ENCODE measurements at regions not wholly inside any gene's neighbourhood (a gene's known extent, or its start where the extent isn't known, plus 50 kb on each side); places are given as distances from the start of the nearest gene placed in this dataset.

DNA sequence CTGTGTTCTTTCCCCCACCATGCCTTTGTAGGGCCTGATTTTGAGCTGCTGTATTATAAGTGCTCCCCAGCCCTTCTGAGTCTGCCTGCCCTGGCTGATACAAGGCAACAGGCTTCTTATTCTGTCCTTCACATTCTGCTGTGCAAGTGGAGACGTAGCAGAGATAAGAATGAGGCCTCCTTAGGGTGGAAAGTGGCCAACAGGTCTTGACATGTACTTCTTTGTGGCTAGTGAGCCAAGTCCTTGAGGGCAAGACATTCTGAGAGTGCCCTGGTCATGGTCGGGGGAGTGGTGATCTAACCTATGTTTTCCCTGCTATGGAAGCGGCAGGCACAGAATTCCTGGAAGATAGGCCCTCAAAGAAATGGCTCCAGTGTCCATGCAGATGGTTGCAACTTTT, 235.7 kb upstream of the CADM1 start:
- no peak for TF ChIP-seq EP300 (conservative IDR thresholded peaks at IDR 0.05; ENCODE audit: poor library complexity, severe bottlenecking)
- no peak for TF ChIP-seq TAF1 (IDR thresholded peaks at IDR 0.05; ENCODE audit: low read depth)
- TF ChIP-seq, protein P1, sequence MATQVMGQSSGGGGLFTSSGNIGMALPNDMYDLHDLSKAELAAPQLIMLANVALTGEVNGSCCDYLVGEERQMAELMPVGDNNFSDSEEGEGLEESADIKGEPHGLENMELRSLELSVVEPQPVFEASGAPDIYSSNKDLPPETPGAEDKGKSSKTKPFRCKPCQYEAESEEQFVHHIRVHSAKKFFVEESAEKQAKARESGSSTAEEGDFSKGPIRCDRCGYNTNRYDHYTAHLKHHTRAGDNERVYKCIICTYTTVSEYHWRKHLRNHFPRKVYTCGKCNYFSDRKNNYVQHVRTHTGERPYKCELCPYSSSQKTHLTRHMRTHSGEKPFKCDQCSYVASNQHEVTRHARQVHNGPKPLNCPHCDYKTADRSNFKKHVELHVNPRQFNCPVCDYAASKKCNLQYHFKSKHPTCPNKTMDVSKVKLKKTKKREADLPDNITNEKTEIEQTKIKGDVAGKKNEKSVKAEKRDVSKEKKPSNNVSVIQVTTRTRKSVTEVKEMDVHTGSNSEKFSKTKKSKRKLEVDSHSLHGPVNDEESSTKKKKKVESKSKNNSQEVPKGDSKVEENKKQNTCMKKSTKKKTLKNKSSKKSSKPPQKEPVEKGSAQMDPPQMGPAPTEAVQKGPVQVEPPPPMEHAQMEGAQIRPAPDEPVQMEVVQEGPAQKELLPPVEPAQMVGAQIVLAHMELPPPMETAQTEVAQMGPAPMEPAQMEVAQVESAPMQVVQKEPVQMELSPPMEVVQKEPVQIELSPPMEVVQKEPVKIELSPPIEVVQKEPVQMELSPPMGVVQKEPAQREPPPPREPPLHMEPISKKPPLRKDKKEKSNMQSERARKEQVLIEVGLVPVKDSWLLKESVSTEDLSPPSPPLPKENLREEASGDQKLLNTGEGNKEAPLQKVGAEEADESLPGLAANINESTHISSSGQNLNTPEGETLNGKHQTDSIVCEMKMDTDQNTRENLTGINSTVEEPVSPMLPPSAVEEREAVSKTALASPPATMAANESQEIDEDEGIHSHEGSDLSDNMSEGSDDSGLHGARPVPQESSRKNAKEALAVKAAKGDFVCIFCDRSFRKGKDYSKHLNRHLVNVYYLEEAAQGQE (IDR thresholded peaks at IDR 0.05; ENCODE audit: borderline replicate concordance): no peak
- no peak for TF ChIP-seq POLR2AphosphoS5 (IDR thresholded peaks at IDR 0.05)
- no peak for TF ChIP-seq SMC3 (conservative IDR thresholded peaks at IDR 0.05; ENCODE audit: poor library complexity)
- TF ChIP-seq EZH2 (IDR thresholded peaks at IDR 0.05; ENCODE audit: borderline replicate concordance, insufficient read depth, low read length, poor library complexity, severe bottlenecking): no peak
- no peak for TF ChIP-seq RAD21 (conservative IDR thresholded peaks at IDR 0.05)
- no peak for TF ChIP-seq MXI1 (conservative IDR thresholded peaks at IDR 0.05; ENCODE audit: poor library complexity, severe bottlenecking)
- TF ChIP-seq, protein P2, sequence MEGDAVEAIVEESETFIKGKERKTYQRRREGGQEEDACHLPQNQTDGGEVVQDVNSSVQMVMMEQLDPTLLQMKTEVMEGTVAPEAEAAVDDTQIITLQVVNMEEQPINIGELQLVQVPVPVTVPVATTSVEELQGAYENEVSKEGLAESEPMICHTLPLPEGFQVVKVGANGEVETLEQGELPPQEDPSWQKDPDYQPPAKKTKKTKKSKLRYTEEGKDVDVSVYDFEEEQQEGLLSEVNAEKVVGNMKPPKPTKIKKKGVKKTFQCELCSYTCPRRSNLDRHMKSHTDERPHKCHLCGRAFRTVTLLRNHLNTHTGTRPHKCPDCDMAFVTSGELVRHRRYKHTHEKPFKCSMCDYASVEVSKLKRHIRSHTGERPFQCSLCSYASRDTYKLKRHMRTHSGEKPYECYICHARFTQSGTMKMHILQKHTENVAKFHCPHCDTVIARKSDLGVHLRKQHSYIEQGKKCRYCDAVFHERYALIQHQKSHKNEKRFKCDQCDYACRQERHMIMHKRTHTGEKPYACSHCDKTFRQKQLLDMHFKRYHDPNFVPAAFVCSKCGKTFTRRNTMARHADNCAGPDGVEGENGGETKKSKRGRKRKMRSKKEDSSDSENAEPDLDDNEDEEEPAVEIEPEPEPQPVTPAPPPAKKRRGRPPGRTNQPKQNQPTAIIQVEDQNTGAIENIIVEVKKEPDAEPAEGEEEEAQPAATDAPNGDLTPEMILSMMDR (IDR thresholded peaks at IDR 0.05; ENCODE audit: poor library complexity, severe bottlenecking): no peak

DNA sequence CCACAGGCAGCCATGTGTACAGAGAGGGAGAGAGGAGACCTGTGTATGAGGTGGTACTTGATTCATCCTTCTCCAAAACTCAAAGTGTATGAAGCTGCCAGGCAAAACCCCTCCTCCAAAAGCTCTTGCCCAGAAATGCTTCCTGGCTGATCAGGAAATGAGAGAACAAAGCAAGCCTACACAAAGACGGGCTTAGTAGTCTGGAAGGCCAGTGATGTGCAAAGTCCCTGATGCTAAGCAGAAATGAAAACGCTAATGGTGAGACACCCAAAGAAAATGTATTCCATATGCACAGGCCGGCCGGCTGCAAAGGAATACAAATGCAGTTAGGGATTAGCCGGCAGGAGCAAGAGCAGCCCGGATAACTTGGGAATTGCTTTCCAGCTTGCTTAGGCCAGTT, 234.9 kb upstream of the CADM1 start:
- Histone ChIP-seq H3K27ac (ENCODE audit: low read length) (no peak overlapping the region), H3K36me3 (ENCODE audit: insufficient read depth, low read length) (no peaks in the 10 kb centered on the region), H3K9me2 (ENCODE audit: insufficient read depth, low read length) (no peaks in the 10 kb centered on the region), H3K9me3 (ENCODE audit: low read length) (no peaks in the 10 kb centered on the region), H3K79me2 (replicated peaks; ENCODE audit: insufficient read depth, low read length) (no peaks in the 10 kb centered on the region), H3K27me3 (ENCODE audit: insufficient read depth, low read depth, low read length) (no peaks in the 10 kb centered on the region), H3F3A (ENCODE audit: insufficient read depth, low read length, poor library complexity, severe bottlenecking) (no peaks in the 10 kb centered on the region), H3K4me2 (ENCODE audit: low read length) (no peak overlapping the region), H4K20me1 (ENCODE audit: insufficient read depth) (no peaks in the 10 kb centered on the region), H3K9ac (ENCODE audit: low read length) (no peak overlapping the region), H2AFZ (ENCODE audit: low read depth, low read length) (no peak overlapping the region), H3K4me3 (ENCODE audit: low read length) (no peak overlapping the region)
- TF ChIP-seq, protein P2 (IDR thresholded peaks at IDR 0.05; ENCODE audit: poor library complexity, severe bottlenecking): no peak
- TF ChIP-seq MXI1 (conservative IDR thresholded peaks at IDR 0.05; ENCODE audit: poor library complexity, severe bottlenecking) (no peak), EP300 (conservative IDR thresholded peaks at IDR 0.05; ENCODE audit: poor library complexity, severe bottlenecking) (no peak), EZH2 (IDR thresholded peaks at IDR 0.05; ENCODE audit: borderline replicate concordance, insufficient read depth, low read length, poor library complexity, severe bottlenecking) (no peak), POLR2AphosphoS5 (IDR thresholded peaks at IDR 0.05) (no peak), TAF1 (IDR thresholded peaks at IDR 0.05; ENCODE audit: low read depth) (no peak), RAD21 (conservative IDR thresholded peaks at IDR 0.05) (no peak), SMC3 (conservative IDR thresholded peaks at IDR 0.05; ENCODE audit: poor library complexity) (no peak)
- TF ChIP-seq, protein P1 (IDR thresholded peaks at IDR 0.05; ENCODE audit: borderline replicate concordance): no peak

More for the DNA sequence above, 235.7 kb upstream of the CADM1 start:
- no peaks in the 10 kb centered on the region for H3K36me3 ChIP-seq (ENCODE audit: insufficient read depth, low read length)
- H3K9ac ChIP-seq (ENCODE audit: low read length): no peak overlapping the region
- H3K4me3 ChIP-seq (ENCODE audit: low read length): no peak overlapping the region
- H3K4me2 ChIP-seq (ENCODE audit: low read length): no peak overlapping the region
- H3K27me3 ChIP-seq (ENCODE audit: insufficient read depth, low read depth, low read length): no peaks in the 10 kb centered on the region
- H4K20me1 ChIP-seq (ENCODE audit: insufficient read depth): no peaks in the 10 kb centered on the region
- no peak overlapping the region for H2AFZ ChIP-seq (ENCODE audit: low read depth, low read length)
- H3K27ac ChIP-seq (ENCODE audit: low read length): no peak overlapping the region
- no peaks in the 10 kb centered on the region for H3K9me2 ChIP-seq (ENCODE audit: insufficient read depth, low read length)
- no peaks in the 10 kb centered on the region for H3K79me2 ChIP-seq (replicated peaks; ENCODE audit: insufficient read depth, low read length)
- no peaks in the 10 kb centered on the region for H3F3A ChIP-seq (ENCODE audit: insufficient read depth, low read length, poor library complexity, severe bottlenecking)
- H3K9me3 ChIP-seq (ENCODE audit: low read length): no peaks in the 10 kb centered on the region

Data from neural cell (in vitro differentiated cells).